H9 (cell line): ENCODE measurements at regions not wholly inside any gene's neighbourhood (a gene's known extent, or its start where the extent isn't known, plus 50 kb on each side); places are given as distances from the start of the nearest gene placed in this dataset.

Source experiments
- DNase-seq: peaks from one replicate; pipeline ENCODE4 v3.0.0-alpha.2; 2017
- H2AFZ ChIP-seq: one replicate; pipeline ENCODE4 v1.6.1; 2013; ENCODE audit warnings: mild to moderate bottlenecking, low read length, control low read depth, moderate library complexity
- H2AK5ac ChIP-seq: 2 replicates; pipeline ENCODE4 v1.6.1; 2013; ENCODE audit warnings: low read length, control low read depth, mixed read lengths; ENCODE audit not compliant: insufficient read length
- H2BK120ac ChIP-seq: one replicate; pipeline ENCODE4 v1.6.1; 2013; ENCODE audit warnings: low read depth, mild to moderate bottlenecking, low read length, control low read depth, inconsistent platforms; ENCODE audit not compliant: poor library complexity, severe bottlenecking
- H2BK12ac ChIP-seq: 2 replicates; pipeline ENCODE4 v1.6.1; 2013; ENCODE audit warnings: low read length, control low read depth, mixed read lengths, low read depth; ENCODE audit not compliant: insufficient read length
- H2BK15ac ChIP-seq: 2 replicates; pipeline ENCODE4 v1.6.1; 2013; ENCODE audit warnings: low read depth, low read length, control low read depth
- H2BK20ac ChIP-seq: one replicate; pipeline ENCODE4 v1.6.1; 2013; ENCODE audit warnings: low read depth, mild to moderate bottlenecking, low read length, control low read depth, inconsistent platforms; ENCODE audit not compliant: poor library complexity, severe bottlenecking
- H2BK5ac ChIP-seq: 2 replicates; pipeline ENCODE4 v1.6.1; 2013; ENCODE audit warnings: low read length, control low read depth, mixed read lengths; ENCODE audit not compliant: insufficient read length
- H3K14ac ChIP-seq: 2 replicates; pipeline ENCODE4 v1.6.1; 2013; ENCODE audit warnings: low read length, control low read depth; ENCODE audit not compliant: insufficient read depth
- H3K18ac ChIP-seq: 2 replicates; pipeline ENCODE4 v1.6.1; 2013; ENCODE audit warnings: low read depth, mild to moderate bottlenecking, mixed read lengths, low read length, control low read depth; ENCODE audit not compliant: insufficient read length
- H3K23ac ChIP-seq: 2 replicates; pipeline ENCODE4 v1.6.1; 2013; ENCODE audit warnings: low read length, control low read depth, mixed read lengths, low read depth; ENCODE audit not compliant: insufficient read length
- H3K23me2 ChIP-seq: 2 replicates; pipeline ENCODE4 v1.6.1; 2013; ENCODE audit warnings: low read depth, mild to moderate bottlenecking, mixed read lengths, low read length, control low read depth; ENCODE audit not compliant: insufficient read length, poor library complexity, severe bottlenecking
- H3K27ac ChIP-seq: 2 replicates; pipeline ENCODE4 v1.5.1; 2013; ENCODE audit warnings: low read length, control low read depth, mixed read lengths, low read depth; ENCODE audit not compliant: insufficient read length
- H3K27me3 ChIP-seq: 2 replicates; pipeline ENCODE4 v1.6.1; 2013; ENCODE audit warnings: low read length, control low read depth, inconsistent platforms; ENCODE audit not compliant: insufficient read depth
- H3K4ac ChIP-seq: 2 replicates; pipeline ENCODE4 v1.6.1; 2013; ENCODE audit warnings: low read depth, mild to moderate bottlenecking, control low read depth, inconsistent platforms, low read length, moderate library complexity
- H3K4me1 ChIP-seq: 2 replicates; pipeline ENCODE4 v1.6.1; 2013; ENCODE audit warnings: low read length, control low read depth, inconsistent platforms; ENCODE audit not compliant: insufficient read depth
- H3K4me2 ChIP-seq: 2 replicates; pipeline ENCODE4 v1.6.1; 2013; ENCODE audit warnings: low read length, control low read depth, mixed read lengths; ENCODE audit not compliant: insufficient read length, insufficient read depth
- H3K56ac ChIP-seq: 2 replicates; pipeline ENCODE4 v1.6.1; 2013; ENCODE audit warnings: low read depth, mild to moderate bottlenecking, mixed read lengths, low read length, control low read depth; ENCODE audit not compliant: insufficient read length
- H3K79me1 ChIP-seq: 2 replicates; pipeline ENCODE4 v1.6.1; 2013; ENCODE audit warnings: low read depth, mild to moderate bottlenecking, moderate library complexity, low read length, control low read depth, inconsistent platforms; ENCODE audit not compliant: insufficient read depth, poor library complexity, severe bottlenecking
- H3K79me2 ChIP-seq: 2 replicates; pipeline ENCODE4 v1.6.1; 2013; ENCODE audit warnings: low read length, control low read depth, inconsistent platforms; ENCODE audit not compliant: insufficient read depth
- H3K9ac ChIP-seq: 2 replicates; pipeline ENCODE4 v1.6.1; 2013; ENCODE audit warnings: low read length, control low read depth, mixed read lengths; ENCODE audit not compliant: insufficient read length; ENCODE audit errors: extremely low read depth
- H3K9me3 ChIP-seq: one replicate; pipeline ENCODE4 v1.6.1; 2013; ENCODE audit warnings: low read depth, low read length, inconsistent platforms; ENCODE audit not compliant: control insufficient read depth
- H3T11ph ChIP-seq: one replicate; pipeline ENCODE4 v1.6.1; 2013; ENCODE audit warnings: mild to moderate bottlenecking, low read length, control low read depth, inconsistent platforms
- H4K20me1 ChIP-seq: one replicate; pipeline ENCODE4 v1.6.1; 2013; ENCODE audit not compliant: control insufficient read depth, insufficient read length, insufficient read depth
- H4K5ac ChIP-seq: 2 replicates; pipeline ENCODE4 v1.6.1; 2013; ENCODE audit warnings: low read depth, mild to moderate bottlenecking, mixed read lengths, low read length, control low read depth; ENCODE audit not compliant: insufficient read length
- H4K8ac ChIP-seq: replicated peaks from 2 replicates; pipeline ENCODE4 v1.6.1; 2013; ENCODE audit warnings: low read length, control low read depth, mixed read lengths, low read depth; ENCODE audit not compliant: insufficient read length
- H4K91ac ChIP-seq: 2 replicates; pipeline ENCODE4 v1.6.1; 2013; ENCODE audit warnings: low read depth, mild to moderate bottlenecking, moderate library complexity, mixed read lengths, low read length, control low read depth; ENCODE audit not compliant: insufficient read length
- H3K27ac Mint-ChIP-seq, 3 experiments: 2 replicates in 2 of 3; 3 replicates in 1 of 3; pipeline ENCODE4 v1.8.0; 2020 to 2021; ENCODE audit warnings: mixed read lengths in 3 of 3, mild to moderate bottlenecking in 1 of 3, moderate library complexity in 1 of 3
- H3K27me3 Mint-ChIP-seq: 2 replicates; pipeline ENCODE4 v1.8.0; 2021; ENCODE audit warnings: low read depth, mild to moderate bottlenecking, moderate library complexity, mixed read lengths
- H3K36me3 Mint-ChIP-seq, 3 experiments: 2 replicates in 2 of 3; 3 replicates in 1 of 3; pipeline ENCODE4 v1.8.0; 2020 to 2021; ENCODE audit warnings: low read depth in 3 of 3, mixed read lengths in 3 of 3; ENCODE audit not compliant: insufficient read depth in 1 of 3
- H3K4me1 Mint-ChIP-seq, 2 experiments: 2 replicates each; pipeline ENCODE4 v1.8.0; 2020; ENCODE audit warnings: mixed read lengths in 2 of 2
- H3K4me3 Mint-ChIP-seq, 2 experiments: 2 replicates in 1 of 2; 3 replicates in 1 of 2; pipeline ENCODE4 v1.8.0; 2020 to 2021; ENCODE audit warnings: mild to moderate bottlenecking in 2 of 2, mixed read lengths in 2 of 2, moderate library complexity in 1 of 2
- H3K9me3 Mint-ChIP-seq, 2 experiments: 2 replicates in 1 of 2; 3 replicates in 1 of 2; pipeline ENCODE4 v1.8.0; 2020; ENCODE audit warnings: mild to moderate bottlenecking in 2 of 2, mixed read lengths in 2 of 2, moderate library complexity in 1 of 2
- WGBS: extraction: QIAGEN DNeasy Blood & Tissue Kit; methylation state at CpG from one replicate; pipeline ENCODE4 v1.1.7; 2013; ENCODE audit warnings: missing lambda C conversion rate, low lambda C conversion rate, mixed read lengths; ENCODE audit not compliant: insufficient read length; ENCODE audit errors: extremely low coverage; 5-methylcytosine and 5-hydroxymethylcytosine counted together
- TF ChIP-seq, protein P1 (sequence below): fragments of 200-600 bp; sonication (generic); conservative IDR thresholded peaks from 3 replicates; pipeline ENCODE4 v1.8.0; 2021; ENCODE audit warnings: antibody characterized with exemption, mild to moderate bottlenecking

DNA sequence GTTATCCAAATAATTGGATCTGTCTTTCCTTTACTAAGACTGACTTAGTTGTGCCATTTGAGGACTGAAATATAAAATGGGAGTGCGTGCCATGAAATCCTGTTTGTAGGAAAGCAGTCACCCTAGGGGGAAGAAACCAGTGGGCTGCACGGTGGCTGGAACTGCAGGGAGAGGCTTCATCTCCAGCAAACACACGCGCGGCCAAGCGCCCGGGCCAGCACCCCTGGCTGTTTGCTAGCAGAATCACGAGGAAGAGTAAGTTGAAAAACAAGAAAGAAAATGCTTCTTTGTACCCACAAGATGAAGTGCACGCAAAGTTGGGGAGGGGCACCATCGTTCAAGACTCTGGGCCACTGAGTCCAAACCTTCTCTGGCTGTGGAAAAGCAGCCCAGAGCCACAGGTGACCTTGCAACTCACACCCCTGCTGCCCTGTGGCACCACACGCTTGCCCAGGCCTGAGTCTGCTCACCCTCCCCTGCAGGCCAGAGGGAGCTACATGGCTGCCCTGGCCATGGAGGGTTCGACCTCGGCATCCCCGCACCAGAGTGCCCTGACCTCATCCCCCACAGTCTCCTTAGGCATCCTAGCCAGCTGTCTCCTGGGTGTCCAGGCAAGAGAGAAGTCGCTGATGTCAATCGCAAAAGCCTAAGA lies 55.2 kb downstream of the IRX2 start:
- no peak overlapping the region for H2BK20ac ChIP-seq
- TF ChIP-seq, protein P1, sequence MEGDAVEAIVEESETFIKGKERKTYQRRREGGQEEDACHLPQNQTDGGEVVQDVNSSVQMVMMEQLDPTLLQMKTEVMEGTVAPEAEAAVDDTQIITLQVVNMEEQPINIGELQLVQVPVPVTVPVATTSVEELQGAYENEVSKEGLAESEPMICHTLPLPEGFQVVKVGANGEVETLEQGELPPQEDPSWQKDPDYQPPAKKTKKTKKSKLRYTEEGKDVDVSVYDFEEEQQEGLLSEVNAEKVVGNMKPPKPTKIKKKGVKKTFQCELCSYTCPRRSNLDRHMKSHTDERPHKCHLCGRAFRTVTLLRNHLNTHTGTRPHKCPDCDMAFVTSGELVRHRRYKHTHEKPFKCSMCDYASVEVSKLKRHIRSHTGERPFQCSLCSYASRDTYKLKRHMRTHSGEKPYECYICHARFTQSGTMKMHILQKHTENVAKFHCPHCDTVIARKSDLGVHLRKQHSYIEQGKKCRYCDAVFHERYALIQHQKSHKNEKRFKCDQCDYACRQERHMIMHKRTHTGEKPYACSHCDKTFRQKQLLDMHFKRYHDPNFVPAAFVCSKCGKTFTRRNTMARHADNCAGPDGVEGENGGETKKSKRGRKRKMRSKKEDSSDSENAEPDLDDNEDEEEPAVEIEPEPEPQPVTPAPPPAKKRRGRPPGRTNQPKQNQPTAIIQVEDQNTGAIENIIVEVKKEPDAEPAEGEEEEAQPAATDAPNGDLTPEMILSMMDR = no peak
- H3K9ac ChIP-seq = no peak overlapping the region
- no peak overlapping the region for H4K91ac ChIP-seq
- no peaks in the 10 kb centered on the region for H3K79me1 ChIP-seq
- DNase-seq = no peak
- H4K20me1 ChIP-seq = no peaks in the 10 kb centered on the region
- Mint-ChIP-seq H3K4me3 (no peak overlapping the region), H3K36me3 (peaks cover 0 to 4% (median 0%) of the 10 kb centered on the region in 3 experiments; a peak in 1 of 7 replicates), H3K4me1 (peaks cover 3 to 8% of the 10 kb centered on the region in 2 experiments; a peak in 2 of 4 replicates), H3K27ac (no peak overlapping the region), H3K27me3 (peaks cover 10% of the 10 kb centered on the region), H3K9me3 (peaks cover 0 to 2% of the 10 kb centered on the region in 2 experiments; a peak in 3 of 5 replicates)
- H3K23me2 ChIP-seq = no peaks in the 10 kb centered on the region
- no peak overlapping the region for H2BK12ac ChIP-seq
- no peak overlapping the region for H3K4ac ChIP-seq
- no peaks in the 10 kb centered on the region for H3K9me3 ChIP-seq
- H3K27me3 ChIP-seq = no peaks in the 10 kb centered on the region
- no peak overlapping the region for H4K8ac ChIP-seq
- H2BK5ac ChIP-seq = no peak overlapping the region
- H3T11ph ChIP-seq = no peak overlapping the region
- no peak overlapping the region for H3K4me2 ChIP-seq
- no CpG with 5 or more reads among the region's 16 CpGs for WGBS
- no peak overlapping the region for H4K5ac ChIP-seq
- H3K79me2 ChIP-seq = no peaks in the 10 kb centered on the region
- H2AK5ac ChIP-seq = no peak overlapping the region
- H2BK15ac ChIP-seq = no peak overlapping the region
- H3K23ac ChIP-seq = no peak overlapping the region
- H3K18ac ChIP-seq = no peak overlapping the region
- H3K27ac ChIP-seq = no peak overlapping the region
- H3K4me1 ChIP-seq = no peaks in the 10 kb centered on the region
- H3K14ac ChIP-seq = no peak overlapping the region
- no peak overlapping the region for H2BK120ac ChIP-seq
- H2AFZ ChIP-seq = no peak overlapping the region
- H3K56ac ChIP-seq = no peak overlapping the region
